Stimulated activated CD4-positive, alpha-beta T cell treated with anti-CD3 and anti-CD28 coated beads, Interleukin-4, amount 100 ng/mL, for 1 hour (primary cell): ENCODE measurements at regions not wholly inside any gene's neighbourhood (a gene's known extent, or its start where the extent isn't known, plus 50 kb on each side); places are given as distances from the start of the nearest gene placed in this dataset.

ENCODE experiments used
- DNase-seq: peaks from one replicate; pipeline ENCODE4 v3.0.0-alpha.2; 2020

DNA sequence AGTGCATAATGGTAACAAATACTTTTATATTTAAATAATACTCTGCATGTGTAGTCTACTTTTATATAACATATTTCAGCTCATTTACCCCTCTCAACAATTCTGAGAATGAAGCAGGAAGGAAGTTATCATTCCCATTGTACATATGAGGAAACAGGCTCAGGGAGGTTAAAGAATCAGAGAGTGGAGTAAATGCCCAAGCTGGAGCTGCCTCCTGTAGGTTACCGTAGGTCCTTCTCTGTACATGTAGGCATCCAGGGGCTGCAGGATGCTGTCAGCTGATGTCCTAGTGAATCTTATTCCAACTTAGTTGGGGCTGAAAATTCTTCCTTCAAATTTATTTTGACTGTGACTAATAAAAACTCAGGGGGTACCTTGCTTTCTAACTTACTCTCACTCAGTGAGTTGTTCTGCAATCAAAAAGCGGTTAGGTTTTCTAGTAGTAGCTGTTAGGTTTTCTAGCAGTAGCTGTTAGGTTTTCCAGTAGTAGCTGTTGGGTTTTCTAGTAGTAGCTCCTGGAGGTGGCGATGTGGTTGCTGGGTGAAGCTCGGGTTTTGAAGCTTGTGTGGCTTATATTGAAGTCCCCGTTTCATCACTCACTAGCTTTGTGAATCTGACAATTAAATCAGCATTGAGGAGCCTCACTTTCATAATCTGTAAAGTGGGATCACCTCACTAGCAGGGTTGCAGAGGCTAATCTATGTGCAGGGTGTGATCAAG is 357.0 kb downstream of the NR2F2 start:
- no peak for DNase-seq

DNA sequence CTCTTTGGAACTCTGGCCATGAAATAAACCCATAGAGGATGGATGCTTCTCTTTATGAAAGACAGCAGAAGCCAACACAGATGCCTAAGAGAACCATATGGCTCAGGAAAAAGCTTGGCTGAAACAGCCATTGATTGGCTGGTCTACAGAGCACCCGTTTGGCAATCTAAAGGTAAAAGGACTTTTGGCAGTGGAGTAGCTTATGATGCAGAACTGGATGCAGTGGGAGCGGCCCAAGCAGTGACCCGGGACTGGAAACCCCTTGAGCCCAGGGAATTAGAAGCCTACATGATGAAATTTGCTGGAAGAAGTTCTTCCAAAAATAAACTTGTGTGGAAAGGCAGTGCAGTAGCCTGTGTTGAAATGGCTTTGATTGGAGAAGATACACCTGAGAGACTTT is 360.2 kb downstream of the NR2F2 start:
- no peak for DNase-seq

DNA sequence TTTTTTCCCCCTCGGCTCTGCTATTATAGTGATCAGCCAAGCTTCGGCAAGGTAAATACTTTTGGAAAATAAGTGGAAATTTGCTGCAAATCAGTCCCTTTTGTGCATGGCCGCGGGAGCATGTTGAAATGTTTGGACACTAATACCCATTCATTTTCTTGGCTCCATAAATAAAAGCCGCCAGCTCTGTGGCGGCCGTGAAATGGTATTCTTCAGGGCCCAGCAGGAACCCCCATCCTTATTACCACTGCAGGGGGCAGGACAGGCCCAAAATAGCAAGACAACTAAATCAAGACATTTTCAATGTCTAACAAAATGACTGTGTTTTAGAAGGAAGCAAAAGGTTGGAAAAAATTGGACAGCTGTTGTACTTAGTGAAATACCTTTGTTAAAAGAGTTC is 362.3 kb downstream of the NR2F2 start:
- no peak for DNase-seq

DNA sequence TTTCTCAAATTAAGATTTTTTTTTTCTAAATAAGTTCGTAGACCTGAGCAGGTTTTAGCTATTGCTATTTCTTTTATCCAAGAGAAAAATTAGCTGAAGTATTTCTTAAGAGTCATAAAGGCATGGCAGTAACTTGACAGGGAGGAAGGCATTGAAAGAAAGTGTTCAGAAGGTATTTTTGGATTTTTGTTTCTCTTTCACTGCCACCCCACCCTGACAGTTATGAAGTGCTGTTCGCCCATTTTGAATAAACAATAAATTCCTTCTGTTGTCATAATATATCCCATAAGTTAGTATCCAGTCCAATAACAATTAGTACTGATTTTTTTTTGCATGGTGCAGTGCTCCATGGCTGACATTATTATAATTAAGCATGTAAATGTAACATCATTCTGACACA is 363.0 kb downstream of the NR2F2 start:
- no peak for DNase-seq

DNA sequence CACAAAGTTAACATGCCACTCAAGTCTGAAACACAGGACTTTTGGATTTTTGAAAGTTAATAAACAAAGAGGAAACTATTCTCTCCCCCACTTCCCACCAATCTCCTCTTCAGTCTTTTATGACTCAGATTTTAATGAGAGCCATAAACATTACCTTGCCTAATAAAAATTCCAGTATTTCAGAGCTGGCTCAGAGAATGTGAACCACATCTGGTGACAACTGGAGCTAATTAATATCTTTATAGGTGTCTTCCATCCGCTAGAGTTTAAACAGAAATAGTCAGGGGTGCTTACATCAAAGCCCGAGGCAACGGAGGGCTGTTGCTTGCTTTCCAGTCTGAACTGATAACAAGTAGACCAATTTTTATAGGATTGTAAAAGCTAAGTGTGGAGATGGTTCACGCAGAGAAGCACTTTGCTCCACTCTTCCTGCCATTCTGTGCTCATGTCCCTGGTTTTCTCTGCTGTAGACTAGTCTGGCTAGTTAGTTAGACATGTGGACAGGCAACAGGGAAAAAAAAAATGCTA is 363.6 kb downstream of the NR2F2 start:
- no peak for DNase-seq

DNA sequence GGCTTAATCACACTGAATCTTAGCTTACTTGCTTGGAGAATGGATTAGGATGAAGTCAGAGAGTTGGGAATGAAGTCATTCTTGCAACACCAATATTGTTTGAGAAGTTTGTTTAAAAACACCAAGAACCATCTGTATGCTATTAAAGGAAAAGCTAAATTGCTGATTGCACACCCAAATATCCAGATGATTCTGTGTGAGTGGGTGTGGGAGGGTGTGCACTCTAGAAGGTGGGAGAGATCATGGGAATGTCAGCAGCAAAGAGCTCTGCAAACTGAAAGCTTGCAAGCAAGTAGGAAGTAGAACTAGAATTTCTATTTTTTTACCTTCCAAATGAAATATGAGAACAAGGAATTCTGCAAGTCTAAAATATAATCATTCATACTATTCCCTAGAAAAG is 364.9 kb downstream of the NR2F2 start:
- no peak for DNase-seq

DNA sequence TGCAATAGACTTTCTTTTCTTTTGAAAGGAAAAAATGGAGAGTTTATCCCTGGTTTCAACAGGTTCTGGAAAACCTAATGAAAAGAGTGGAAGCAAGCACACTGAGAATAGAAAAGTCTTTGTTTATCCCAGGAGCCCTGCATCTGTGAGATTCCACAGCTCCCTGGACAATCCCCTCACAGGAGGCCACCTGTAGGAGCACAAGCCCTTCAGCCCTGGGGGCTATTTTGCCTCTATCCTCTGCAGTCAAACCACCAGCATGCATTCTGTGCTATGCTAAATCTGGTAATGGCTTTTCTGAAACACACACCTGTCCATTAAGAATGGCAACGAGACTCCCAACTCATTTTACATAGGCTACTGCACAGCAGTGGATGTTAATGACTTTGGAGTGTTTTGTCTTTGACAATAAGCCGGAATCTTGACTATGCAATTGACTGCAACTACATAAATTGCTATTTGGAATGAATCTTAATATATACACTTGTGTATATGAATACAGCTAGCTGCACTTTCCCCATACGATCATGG is 369.4 kb downstream of the NR2F2 start:
- no peak for DNase-seq

DNA sequence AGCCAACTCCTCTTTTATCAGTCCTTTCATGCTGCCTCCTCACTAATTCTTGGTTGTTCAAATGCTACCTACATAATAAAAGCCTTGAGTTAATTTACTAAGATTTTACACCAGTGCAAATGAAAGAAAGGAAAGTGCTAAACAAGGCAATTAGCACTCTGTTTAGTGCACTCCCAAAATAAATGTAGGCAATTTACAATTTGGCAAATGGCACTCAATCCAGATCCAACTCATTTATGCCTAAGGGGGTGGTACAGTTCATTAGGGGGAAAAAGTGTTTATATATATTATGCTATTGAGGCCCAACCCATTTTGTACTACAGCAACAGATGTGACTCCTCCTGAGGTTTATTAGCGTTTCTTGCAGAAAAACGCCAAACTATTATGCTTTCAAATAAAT is 370.1 kb downstream of the NR2F2 start:
- DNase-seq: no peak

DNA sequence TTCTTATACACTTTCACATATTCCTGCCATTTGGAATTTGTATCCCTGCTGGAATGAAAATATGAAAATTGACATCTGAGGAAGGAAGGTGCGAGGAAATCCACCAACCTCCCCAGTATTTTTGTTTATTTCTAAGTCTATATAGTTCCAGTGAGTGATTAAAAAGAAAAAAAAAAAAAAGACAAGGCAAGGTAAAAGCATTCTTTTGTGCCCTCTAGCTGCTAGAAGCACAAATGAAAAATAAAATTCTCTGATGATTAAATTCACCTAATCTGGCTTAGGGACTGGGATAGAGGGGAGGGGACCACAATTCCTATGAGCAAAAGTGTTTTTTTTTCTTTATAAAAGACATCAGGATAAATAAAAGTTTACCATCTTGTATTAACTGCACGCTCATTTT is 370.9 kb downstream of the NR2F2 start:
- DNase-seq: no peak

DNA sequence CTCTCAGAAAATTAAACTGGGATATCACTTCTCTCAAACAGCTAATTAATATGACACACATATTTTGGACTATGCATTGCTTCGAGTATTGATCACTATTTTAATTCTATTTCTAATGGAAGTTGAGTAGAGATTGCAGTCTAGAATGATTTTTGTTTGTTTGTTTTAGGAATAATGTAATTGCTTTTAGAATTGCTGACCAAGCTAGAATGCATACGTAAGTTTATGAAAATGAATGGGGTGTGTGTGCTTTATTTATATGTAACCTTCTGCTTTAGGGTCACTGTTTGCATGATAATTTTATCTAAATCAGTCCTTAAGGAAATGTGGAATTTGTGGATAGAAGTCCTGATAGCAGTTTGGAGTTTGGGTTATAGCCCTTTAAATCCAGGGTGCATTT is 371.4 kb downstream of the NR2F2 start:
- no peak for DNase-seq

DNA sequence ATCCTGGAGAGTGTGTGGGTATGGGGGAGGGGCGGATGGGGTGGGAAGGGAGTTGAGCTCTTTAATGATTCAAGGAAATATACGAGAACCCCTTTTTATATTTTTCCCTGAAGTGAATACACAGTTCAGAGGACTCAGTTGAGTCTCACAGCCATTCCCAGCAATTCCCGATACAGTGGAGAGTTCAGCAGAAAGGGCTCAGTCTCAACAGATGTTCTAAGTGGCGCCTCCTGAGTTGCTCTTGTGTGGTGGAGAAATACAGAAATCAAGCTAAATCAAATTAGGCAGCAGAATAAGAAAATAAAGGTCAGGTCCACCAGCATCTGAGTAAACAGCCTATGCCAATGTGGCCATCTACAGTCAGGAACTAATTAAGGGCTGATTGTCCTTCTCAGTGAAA is 372.1 kb downstream of the NR2F2 start:
- no peak for DNase-seq

DNA sequence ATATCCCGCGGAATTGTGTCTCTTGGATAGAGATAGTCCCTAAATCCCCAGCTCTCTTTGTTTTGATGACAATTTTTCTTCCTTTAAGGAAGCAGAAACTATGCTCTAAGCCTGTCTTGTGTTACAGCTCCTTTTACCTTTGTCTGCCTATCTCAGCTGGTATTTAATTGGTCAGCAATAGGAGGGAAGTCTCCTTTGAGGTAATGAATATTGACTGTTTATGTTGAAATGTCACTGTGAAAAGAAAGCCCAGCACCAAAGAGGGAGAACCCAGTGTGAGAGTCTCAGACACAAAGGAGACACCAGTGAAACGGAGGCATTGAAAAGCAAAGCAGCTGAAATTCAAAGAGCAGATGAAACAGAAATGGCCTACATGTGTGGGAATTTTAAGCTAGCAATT is 372.6 kb downstream of the NR2F2 start:
- no peak for DNase-seq

DNA sequence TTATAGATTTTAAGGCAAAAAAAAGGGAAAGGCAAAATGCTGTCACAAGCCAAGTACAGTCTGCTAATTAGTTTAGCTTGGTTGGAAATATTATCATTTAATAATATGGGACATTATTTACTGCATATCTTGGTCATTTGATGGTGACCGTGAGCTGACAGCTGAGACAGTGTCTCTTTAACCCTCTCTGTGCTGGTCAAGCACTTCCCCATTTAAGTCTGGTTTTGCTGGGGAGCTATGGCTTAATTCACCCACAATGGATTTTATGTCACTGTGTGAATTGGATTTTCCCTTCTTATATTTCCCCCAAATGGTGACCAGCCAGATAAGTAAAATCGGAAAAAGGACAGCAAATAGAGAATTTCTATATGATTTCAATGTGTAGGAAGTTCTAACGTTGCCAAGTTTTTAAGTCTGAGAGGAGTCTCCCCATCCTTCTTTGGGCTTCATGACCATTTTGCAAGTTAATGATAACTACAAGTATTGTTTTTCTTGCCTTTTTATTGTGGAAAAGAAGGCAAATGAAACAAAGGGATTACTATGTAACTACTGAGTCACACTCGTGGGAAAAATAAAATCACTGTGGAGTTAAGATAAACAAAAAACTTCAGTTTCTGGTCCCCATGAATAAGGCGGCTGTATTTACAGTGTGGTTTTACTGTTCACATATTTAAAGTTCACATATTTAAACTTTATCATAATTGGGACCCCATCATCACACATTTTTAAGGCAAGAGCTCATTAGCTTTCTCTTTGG is 373.5 kb downstream of the NR2F2 start:
- no peak for DNase-seq

DNA sequence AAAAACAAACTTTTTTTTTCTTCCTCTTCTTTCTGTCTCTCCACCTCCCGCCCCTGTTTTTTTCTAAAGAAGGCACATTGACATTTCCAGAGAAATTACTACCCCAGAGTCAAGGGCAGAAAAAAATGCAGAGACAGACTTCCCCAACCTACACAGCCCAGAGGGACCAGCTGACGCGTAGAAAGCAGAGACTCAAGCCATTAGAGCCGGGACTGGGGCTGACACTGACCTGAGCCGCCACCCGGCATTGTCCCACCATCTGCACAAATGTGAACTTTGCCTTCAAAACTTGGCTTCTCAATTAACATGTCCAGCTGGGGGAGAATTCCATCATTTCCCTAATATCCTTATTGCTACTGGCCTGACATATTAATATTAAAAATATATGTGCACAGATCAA is 385.6 kb downstream of the NR2F2 start:
- no peak for DNase-seq

DNA sequence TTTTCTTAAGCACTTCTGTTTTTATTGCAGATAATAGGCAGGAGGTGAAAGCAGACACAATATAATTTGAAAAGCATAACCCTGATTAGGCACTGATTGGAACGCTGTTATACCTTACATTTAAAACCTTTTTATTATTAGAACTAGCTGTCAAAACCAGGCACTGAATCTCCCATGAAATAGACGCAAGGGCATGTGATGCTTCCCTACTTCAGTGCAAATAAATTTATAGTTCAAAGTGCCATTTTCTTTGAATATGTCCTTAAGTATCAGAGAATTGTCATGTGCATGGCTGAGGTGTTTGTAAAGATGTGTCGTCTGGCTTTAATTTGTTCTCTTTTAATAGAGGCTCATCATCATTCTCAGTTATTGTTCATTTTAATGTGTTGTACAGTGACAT is 386.0 kb downstream of the NR2F2 start:
- no peak for DNase-seq

DNA sequence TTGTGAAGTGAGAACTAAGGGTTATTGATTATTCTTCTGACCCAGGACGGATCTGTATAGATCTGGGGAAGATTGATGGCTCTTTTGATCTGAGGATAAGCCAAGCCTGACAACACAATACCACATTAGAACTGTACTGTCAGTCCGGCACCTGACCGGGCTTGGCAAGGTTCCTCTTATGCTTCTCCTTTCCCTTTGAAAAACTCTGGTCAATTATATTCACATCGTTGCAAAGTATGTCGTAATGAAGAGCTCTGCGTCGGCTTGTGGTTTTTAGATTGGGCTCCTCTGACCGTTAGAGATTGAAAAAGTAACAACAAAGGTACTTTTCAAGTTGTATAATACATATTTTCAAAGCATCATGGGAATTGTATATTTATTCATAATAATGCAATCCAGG is 389.8 kb downstream of the NR2F2 start:
- no peak for DNase-seq

DNA sequence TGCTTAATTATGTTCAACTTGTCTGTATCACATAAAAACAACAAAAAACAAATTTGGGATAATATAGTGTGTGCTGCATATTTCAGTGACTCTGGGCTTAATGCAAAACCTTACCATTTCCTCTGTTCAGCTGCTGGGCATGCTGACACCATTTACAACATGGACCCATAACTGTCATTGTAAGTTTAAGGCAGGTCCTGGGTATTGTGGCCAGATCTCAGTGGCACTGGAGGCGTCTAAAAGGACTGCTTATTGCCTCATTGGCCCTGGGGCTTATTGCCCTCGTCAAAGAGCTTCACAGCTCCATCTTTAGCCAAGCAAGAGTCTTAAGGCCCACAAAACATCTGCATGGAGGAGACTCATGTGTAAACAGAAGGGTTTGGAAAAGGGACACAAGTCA is 390.2 kb downstream of the NR2F2 start:
- no peak for DNase-seq

DNA sequence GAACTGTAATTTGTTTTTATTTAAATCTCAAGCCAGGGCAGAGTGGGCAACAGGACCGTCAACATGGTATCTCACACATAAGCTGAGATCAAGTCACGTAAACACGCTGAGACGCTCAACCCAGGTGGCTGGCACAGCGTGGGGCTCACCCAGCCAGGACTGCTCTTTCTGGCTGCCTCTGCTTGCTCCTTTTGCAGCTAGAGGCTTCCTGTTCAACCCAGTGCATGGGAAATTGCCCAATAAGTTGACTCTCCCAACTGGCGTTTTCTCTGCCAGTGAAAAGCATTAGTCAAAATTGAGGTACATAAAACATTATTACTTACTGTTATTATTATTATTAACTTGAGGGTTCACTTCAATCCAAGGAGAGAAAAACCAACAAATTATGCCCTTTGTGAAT is 398.1 kb downstream of the NR2F2 start:
- DNase-seq: no peak

DNA sequence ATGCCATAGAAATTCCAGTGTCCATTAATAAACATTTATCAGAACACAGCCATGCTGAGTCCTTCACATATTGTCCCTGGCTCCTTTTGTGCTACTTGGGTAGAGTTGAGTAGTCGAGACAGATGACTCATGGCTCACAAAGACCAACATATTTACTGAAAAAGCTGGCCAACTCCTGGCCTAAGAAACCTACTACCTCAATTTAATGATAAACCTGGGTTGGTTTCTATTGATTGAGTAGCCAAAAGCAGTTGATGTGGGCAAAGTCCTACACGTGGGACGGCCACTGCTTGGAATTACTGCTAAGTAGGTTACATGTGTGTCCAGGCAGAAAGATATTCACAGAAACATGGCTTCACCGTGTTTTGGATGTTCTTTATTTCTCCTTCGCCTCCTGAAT is 402.2 kb downstream of the NR2F2 start:
- no peak for DNase-seq

DNA sequence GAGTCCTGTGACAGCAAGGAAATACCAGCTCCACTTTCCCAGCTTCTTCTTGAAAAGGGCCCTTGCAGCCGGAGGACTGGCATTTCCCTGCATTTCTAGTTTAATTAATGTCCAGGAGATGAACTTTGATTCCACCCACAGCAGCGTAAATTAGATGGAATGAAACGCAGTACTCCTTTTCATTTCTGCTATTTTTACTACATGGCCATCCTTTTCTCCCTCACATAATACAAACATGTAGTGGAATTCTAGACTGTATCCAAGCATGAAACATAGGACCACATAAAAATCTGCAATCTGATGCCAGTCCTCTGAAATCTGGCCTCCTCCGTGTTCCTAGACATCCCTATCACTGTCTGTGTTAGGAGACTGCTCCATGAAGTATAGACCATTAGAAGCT is 403.2 kb downstream of the NR2F2 start:
- DNase-seq: no peak

DNA sequence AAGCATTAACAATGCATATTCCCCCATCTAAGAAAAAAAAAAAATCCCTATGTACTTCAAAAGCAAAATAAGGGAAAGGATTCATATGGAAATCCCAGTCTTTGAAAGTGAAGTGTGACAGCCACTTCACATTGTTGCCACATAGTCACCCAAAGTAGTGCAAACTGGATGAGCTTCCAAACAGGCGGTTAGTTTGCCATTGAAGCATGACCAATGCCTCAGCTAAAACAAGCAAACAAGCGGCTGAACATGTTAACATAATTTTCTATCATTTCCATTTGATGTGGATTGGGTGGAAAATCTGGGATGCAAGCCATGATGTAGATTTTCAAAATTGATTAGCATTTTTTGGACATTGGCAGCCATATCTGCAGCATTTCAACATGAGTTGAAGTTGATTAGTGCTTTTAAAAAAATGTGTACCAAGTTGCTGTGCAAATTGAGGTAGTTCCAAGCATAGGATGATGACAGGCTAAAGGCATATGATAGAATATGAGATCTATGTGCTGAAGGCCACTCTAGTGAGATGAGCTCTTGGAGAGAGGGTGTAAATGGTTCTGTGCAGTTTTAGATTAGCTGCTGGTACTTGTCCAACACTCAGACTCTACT is 405.2 kb downstream of the NR2F2 start:
- no peak for DNase-seq

DNA sequence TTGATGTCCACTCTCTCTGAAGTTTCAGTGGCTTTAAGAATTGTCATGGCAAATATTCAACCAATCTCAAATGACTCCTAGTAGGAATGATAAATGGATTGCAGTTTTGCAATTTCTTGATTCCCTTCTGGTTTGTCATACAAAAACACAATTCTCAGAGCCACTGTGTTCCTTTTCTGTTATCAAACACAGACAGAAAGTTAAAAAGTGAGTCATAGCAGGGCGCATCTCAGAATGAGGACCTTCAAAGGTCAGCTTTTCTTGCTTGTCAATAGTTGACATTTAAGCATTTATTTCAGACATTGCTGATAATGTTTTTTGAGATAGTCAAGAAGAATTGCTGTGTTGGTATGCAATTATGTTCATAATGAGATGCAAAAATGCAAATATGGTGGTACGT is 405.9 kb downstream of the NR2F2 start:
- no peak for DNase-seq

DNA sequence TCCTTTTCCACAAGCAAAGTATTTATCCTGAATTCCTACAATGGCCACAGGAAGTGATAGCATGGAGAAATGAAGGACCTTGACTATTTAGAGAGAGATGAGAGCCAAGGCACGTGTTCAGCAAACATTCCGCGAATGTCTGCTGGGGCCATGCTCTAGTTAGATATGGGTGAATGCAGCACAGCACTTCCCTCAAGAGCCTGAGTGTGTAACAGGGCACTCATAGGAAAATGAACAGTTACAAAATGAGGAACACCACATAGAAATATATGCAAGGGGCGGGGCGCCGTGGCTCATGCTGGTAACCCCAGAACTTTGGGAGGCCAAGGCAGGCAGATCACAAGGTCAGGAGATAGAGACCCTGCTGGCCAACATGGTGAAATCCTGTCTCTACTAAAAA is 406.9 kb downstream of the NR2F2 start:
- no peak for DNase-seq

DNA sequence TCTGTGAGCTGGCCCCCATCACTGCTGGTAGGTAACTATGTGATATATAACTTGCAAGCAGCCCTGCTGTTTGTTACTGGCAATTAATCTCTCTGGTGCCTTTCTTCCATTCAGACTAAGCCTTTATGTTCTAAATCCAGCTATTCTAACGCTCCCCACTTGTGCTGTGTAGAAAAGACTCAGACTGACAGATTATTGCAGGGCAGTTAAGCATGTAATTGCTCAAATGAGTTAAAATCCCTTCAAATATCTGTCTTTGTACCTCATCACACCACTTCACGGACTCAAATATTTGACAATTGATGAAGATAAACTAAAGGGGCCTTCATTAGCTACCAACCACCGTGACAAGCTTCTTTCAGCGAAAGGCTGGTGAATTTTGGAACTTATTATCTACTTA is 416.2 kb downstream of the NR2F2 start:
- DNase-seq: no peak
